Choroid plexus epithelial cell (primary cell): ENCODE measurements at regions not wholly inside any gene's neighbourhood (a gene's known extent, or its start where the extent isn't known, plus 50 kb on each side); places are given as distances from the start of the nearest gene placed in this dataset.

Experiments used
- DNase-seq: peaks from one replicate; pipeline ENCODE4 v3.0.0-alpha.2; 2010; ENCODE audit warnings: low read depth
- H3K4me3 ChIP-seq: 2 replicates; pipeline ENCODE4 v1.5.1; 2011; ENCODE audit warnings: low read depth, mild to moderate bottlenecking, control low read depth, low read length, moderate library complexity
- TF ChIP-seq, protein P1 (sequence below): conservative IDR thresholded peaks from 2 replicates; pipeline ENCODE4 v1.5.1; 2011; ENCODE audit warnings: low read depth, mild to moderate bottlenecking, control low read depth, inconsistent platforms, low read length, moderate library complexity

DNA sequence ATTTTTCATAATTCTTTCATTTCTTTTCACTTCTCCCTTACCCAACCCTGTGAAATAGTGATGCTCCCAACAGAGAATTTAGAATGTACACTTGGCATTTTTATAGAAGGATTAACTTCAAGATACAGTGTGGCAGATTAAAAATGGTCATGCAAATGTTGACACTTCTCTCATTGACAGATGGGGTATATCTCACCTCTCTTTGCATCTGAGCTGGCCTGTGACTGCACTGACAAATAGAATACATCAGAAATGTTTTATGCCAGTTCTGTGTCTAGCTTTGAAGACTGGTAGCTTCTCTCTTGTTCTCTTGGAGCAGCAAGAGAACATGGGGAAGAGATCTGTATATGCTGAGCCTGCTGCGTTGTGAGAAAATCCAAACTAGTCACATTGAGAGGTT lies 949.6 kb downstream of the CDH11 start:
- no peak overlapping the region for H3K4me3 ChIP-seq
- TF ChIP-seq, protein P1, sequence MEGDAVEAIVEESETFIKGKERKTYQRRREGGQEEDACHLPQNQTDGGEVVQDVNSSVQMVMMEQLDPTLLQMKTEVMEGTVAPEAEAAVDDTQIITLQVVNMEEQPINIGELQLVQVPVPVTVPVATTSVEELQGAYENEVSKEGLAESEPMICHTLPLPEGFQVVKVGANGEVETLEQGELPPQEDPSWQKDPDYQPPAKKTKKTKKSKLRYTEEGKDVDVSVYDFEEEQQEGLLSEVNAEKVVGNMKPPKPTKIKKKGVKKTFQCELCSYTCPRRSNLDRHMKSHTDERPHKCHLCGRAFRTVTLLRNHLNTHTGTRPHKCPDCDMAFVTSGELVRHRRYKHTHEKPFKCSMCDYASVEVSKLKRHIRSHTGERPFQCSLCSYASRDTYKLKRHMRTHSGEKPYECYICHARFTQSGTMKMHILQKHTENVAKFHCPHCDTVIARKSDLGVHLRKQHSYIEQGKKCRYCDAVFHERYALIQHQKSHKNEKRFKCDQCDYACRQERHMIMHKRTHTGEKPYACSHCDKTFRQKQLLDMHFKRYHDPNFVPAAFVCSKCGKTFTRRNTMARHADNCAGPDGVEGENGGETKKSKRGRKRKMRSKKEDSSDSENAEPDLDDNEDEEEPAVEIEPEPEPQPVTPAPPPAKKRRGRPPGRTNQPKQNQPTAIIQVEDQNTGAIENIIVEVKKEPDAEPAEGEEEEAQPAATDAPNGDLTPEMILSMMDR: no peak
- no peak for DNase-seq

DNA sequence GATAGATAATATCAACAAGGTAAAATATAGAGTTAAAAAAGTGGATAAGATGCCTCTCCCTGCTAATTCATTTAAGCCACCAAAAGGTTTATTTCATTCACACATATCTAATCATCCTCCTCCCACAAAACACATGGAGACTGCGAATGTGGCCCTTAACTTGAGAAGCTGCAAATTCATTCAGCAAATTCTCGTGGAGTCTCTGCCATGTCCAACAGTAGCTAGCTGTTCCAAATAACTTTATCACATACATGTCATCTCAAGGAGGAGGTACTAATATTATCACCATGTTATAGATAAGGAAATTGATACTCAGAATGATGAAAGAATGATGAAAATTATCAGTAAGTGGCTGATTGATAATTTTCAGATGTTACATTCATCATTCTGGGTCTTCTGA lies 950.2 kb downstream of the CDH11 start:
- DNase-seq: no peak
- TF ChIP-seq, protein P1: no peak
- H3K4me3 ChIP-seq: no peak overlapping the region

DNA sequence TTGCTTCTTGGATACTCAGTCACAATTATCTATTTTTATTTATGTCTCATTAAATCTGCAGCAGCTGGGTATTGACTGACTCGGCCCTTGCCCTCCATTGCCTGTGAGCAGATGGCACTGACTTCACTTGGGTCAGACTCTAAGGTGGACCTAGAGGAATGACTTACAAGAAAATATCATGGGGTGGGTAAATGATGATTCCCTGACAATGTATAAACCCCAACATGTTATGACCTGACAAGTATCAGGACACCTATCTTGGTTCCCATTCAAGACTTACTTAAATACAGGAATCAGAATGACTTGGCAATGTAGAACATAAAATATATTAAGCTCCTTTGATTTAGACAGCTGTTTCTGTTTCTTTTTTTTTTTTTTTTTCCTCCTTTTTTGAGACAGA lies 953.5 kb downstream of the CDH11 start:
- TF ChIP-seq, protein P1: no peak
- no peak for DNase-seq
- H3K4me3 ChIP-seq: no peak overlapping the region

DNA sequence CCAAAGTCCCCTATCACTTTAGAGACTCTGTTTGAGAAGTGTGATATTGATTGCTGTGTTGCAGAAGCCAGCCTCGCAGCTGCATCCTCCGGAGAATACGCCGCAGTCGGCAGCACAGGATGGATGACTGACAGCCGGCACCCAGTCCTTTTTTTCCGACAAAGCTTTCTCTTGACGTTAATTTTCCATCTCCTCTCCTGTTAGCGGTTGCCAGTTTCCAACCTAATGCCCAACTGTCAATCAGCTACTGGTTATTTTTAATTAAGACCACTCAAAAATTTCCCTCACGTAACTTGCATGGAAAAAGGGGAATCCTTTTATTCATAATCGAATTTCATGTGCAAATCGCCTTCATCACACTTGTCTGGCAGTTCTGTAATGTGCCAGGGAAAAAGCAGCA lies 953.9 kb downstream of the CDH11 start:
- H3K4me3 ChIP-seq: no peak overlapping the region
- DNase-seq: no peak
- TF ChIP-seq, protein P1: no peak

DNA sequence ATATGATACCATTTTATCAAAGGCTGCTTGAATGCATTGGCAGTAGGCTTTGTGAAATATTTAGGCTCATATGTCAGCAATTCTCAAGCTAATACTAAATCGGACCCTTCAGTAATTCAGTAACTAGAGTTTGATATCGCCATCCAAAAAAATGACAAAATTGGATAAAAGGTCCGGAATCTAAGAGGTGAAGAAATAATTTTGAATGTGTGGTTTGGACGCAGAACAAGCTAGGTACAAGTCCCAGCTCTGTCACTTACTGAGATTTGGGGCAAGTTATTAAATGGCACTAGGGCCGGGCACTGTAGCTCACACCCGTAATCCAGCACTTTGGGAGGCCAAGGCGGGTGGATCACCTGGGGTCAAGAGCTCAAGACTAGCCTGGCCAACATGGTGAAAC lies 956.5 kb downstream of the CDH11 start:
- no peak for DNase-seq
- TF ChIP-seq, protein P1: no peak
- no peak overlapping the region for H3K4me3 ChIP-seq

DNA sequence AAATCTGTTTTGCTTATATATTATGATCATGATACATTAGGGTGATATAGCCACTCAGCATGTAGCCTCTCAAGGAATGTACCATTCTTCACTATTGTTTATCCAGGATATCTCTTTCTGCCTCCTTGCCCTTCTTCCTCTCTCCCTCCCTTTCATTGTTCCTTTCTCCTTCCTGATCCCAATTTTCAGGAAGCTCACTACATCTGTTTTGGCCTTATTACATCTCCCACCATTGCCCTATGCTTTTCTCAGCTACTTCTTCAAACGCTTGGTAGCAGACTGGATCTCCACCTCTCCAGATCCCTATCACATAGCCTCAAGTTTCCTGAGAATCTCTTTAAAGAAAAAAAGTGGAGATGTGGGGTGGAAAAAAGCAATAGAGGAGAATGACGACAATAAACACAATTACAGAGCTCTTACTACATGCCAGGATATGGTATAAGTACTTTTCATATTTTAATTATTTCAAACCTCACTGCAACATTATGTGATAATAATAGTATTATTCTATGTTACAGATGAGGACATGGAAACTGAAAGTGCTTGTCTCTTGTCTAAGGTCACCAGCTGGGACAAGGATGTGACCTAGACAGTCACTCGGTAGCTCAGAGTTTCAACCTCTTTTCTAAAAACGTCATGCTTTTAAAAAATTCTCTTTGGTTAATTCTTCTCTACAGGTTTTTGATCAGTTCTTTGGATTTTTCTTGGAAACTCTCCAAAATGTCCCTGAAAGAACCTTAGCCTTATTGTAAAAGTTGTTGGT lies 959.1 kb downstream of the CDH11 start:
- TF ChIP-seq, protein P1: no peak
- DNase-seq: no peak
- no peak overlapping the region for H3K4me3 ChIP-seq

DNA sequence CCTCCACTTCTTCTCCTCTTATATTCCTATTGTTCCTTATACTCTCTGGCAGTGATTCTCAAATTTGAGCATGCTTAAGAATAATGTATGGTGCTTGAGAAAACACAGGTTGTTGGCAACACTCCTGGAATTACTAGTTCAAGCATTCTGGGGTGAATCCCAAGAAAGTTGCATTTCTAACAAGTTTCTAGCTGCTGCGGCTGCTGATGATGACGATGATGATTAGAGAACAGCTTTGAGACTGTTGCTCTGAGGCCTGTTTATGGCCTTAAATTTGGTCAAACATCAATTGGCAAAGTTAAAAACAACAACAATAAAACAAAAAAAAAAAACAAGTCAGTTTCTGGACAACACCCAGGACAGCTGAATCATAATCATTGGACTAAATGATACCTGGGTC lies 961.9 kb downstream of the CDH11 start:
- TF ChIP-seq, protein P1: no peak
- DNase-seq: no peak
- no peak overlapping the region for H3K4me3 ChIP-seq
